Adrenal gland (tissue), 9 donors: ENCODE measurements at regions not wholly inside any gene's neighbourhood (a gene's known extent, or its start where the extent isn't known, plus 50 kb on each side); places are given as distances from the start of the nearest gene placed in this dataset.
"Not testable (repeated sequence)": the region's sequence is repeated elsewhere in the genome, so short reads cannot be mapped to it uniquely, and the experiment has no call there.

Experiments used
- DNase-seq, 7 donors: peaks; one replicate each; pipeline ENCODE4 v3.0.0-alpha.2; 2019 to 2020
- H3K27ac ChIP-seq, 5 donors: fragments of 200-600 bp; sonication (generic) in 4 of 5; 1 replicate in 3 of 5; 2 replicates in 2 of 5; pipeline versions ENCODE4 v1.5.1 to v1.8.0; 2016 to 2020; ENCODE audit warnings: mild to moderate bottlenecking in 1 of 5
- H3K27me3 ChIP-seq: fragments of 200-600 bp; 2 replicates; pipeline ENCODE4 v1.8.0; 2021
- H3K36me3 ChIP-seq, 2 donors: fragments of 200-600 bp; replicated peaks in 1 of 2; 1 replicate in 1 of 2; 2 replicates in 1 of 2; pipeline versions ENCODE4 v1.5.1 to v1.8.0; 2018 to 2022
- H3K4me1 ChIP-seq, 2 donors: fragments of 200-600 bp; replicated peaks in 1 of 2; 1 replicate in 1 of 2; 2 replicates in 1 of 2; pipeline versions ENCODE4 v1.5.1 to v1.8.0; 2018 to 2021
- H3K4me3 ChIP-seq, 4 donors: fragments of 200-600 bp; sonication (generic) in 3 of 4; one replicate each; pipeline ENCODE4 v1.5.1; 2016 to 2018
- H3K9me3 ChIP-seq, 3 donors: fragments of 200-600 bp; sonication (generic) in 1 of 3; replicated peaks in 1 of 3; 1 replicate in 2 of 3; 2 replicates in 1 of 3; pipeline versions ENCODE4 v1.5.1 to v1.8.0; 2016 to 2021
- CTCF ChIP-seq, 6 experiments: fragments of 450-650 bp in 4 of 6; fragments of 200-600 bp in 2 of 6; sonication (generic) in 1 of 6; IDR thresholded peaks; 1 replicate in 5 of 6; 2 replicates in 1 of 6; pipeline versions ENCODE4 v1.5.1 to v1.8.0; 2016 to 2021; ENCODE audit warnings: antibody characterized with exemption in 6 of 6, mild to moderate bottlenecking in 2 of 6, moderate library complexity in 1 of 6
- POLR2A ChIP-seq, 2 donors: fragments of 450-650 bp; IDR thresholded peaks; one replicate each; pipeline ENCODE4 v1.6.1; 2017; ENCODE audit warnings: antibody characterized with exemption in 2 of 2, mild to moderate bottlenecking in 2 of 2, moderate library complexity in 1 of 2
- WGBS, 4 donors: extraction: QIAGEN DNeasy Blood & Tissue Kit in 2 of 4; methylation state at CpG; one replicate each; pipeline versions ENCODE4 v1.1.5 to v1.1.7; 2013 to 2017; 5-methylcytosine and 5-hydroxymethylcytosine counted together
- intact Hi-C, 2 donors: fragments of 100-400 bp; cut with DNase I; formaldehyde crosslinking; loops; one replicate each; pipeline versions ENCODE4 v1.14.1 to v1.15.0; 2022 to 2023
- donor health status: healthy with polysubstance abuse.
- donor health status: Bipolar disorder and iron deficiency.
- donor health status: DM: yes; HTN: yes; CAD: no.
- donor health status: DM: no; HTN: no; CAD: no.
- donor health status: DM: no; HTN: no; CAD: no.

- Histone ChIP-seq H3K4me1 (no peaks in the 10 kb centered on the region), H3K27me3 (no peaks in the 10 kb centered on the region), H3K9me3 (no peaks in the 10 kb centered on the region), H3K27ac (no peak overlapping the region), H3K36me3 (no peaks in the 10 kb centered on the region), H3K4me3 (no peak overlapping the region)
- intact Hi-C loops, result no loop called here
- no peak for DNase-seq
- 56 to 80% (median 73%) methylated on average over 1 of the region's 1 CpG for WGBS, 4 donors
- TF ChIP-seq POLR2A (IDR thresholded peaks at IDR 0.05), result no peak
- TF ChIP-seq CTCF (IDR thresholded peaks at IDR 0.05), result no peak
Observed at GRCh38 chr4:28106155-28106554, 1245.5 kb downstream of the STIM2 start.

- intact Hi-C loops, result no loop called here
- Histone ChIP-seq H3K4me1 (no peaks in the 10 kb centered on the region), H3K4me3 (no peak overlapping the region), H3K27ac (no peak overlapping the region), H3K9me3 (no peaks in the 10 kb centered on the region), H3K36me3 (no peaks in the 10 kb centered on the region), H3K27me3 (no peaks in the 10 kb centered on the region)
- TF ChIP-seq CTCF (IDR thresholded peaks at IDR 0.05), result no peak
- no peak for TF ChIP-seq POLR2A (IDR thresholded peaks at IDR 0.05)
- no peak for DNase-seq
Observed at GRCh38 chr4:28109801-28110200, 1249.2 kb downstream of the STIM2 start.

- H3K9me3 ChIP-seq, H3K27ac ChIP-seq, intact Hi-C loops, H3K36me3 ChIP-seq, H3K4me1 ChIP-seq, H3K4me3 ChIP-seq, DNase-seq, H3K27me3 ChIP-seq: not testable (repeated sequence)
- WGBS, 4 donors, result 92 to 94% (median 93%) methylated on average over 16 to 29 of the region's 29 CpGs
Observed at GRCh38 chr4:28112691-28113335, 1252.2 kb downstream of the STIM2 start.

- H3K9me3 ChIP-seq, intact Hi-C loops, H3K4me3 ChIP-seq, H3K4me1 ChIP-seq, H3K36me3 ChIP-seq, H3K27ac ChIP-seq, H3K27me3 ChIP-seq, DNase-seq: not testable (repeated sequence)
- 86 to 91% (median 88%) methylated on average over 16 of the region's 16 CpGs for WGBS, 4 donors
Observed at GRCh38 chr4:28113586-28113985, 1252.9 kb downstream of the STIM2 start.

GRCh38 chr4:28116526-28117083 lies 1256.0 kb downstream of the STIM2 start:
- 58 to 69% (median 63%) methylated on average over 12 of the region's 12 CpGs for WGBS, 4 donors
- H3K9me3 ChIP-seq, H3K27me3 ChIP-seq, intact Hi-C loops, H3K27ac ChIP-seq, H3K4me3 ChIP-seq, H3K36me3 ChIP-seq, H3K4me1 ChIP-seq, DNase-seq: not testable (repeated sequence)

GRCh38 chr4:28117084-28117682 lies 1256.5 kb downstream of the STIM2 start:
- 90 to 94% (median 92%) methylated on average over 22 to 61 of the region's 61 CpGs for WGBS, 4 donors

More at GRCh38 chr4:28117084-28117682, 1256.5 kb downstream of the STIM2 start:
- Histone ChIP-seq H3K9me3 (no peaks in the 10 kb centered on the region), H3K27me3 (no peaks in the 10 kb centered on the region), H3K4me1 (no peaks in the 10 kb centered on the region), H3K36me3 (no peaks in the 10 kb centered on the region), H3K4me3 (no peak overlapping the region), H3K27ac (no peak overlapping the region)
- no peak for DNase-seq
- intact Hi-C loops, result no loop called here
- TF ChIP-seq CTCF (IDR thresholded peaks at IDR 0.05) (no peak), POLR2A (IDR thresholded peaks at IDR 0.05) (no peak)
